ENCODE measurements at regions not wholly inside any gene's neighbourhood (a gene's known extent, or its start where the extent isn't known, plus 50 kb on each side); places are given as distances from the start of the nearest gene placed in this dataset.

GRCh38 chr12:59084511-59085375 lies 164.4 kb upstream of the LRIG3 start:
- no TSS peak for BruUV-seq (replicated peaks)
- H3K4me3 ChIP-seq (ENCODE audit: insufficient read depth, low read depth, low read length), result no peak overlapping the region
- ChIA-PET POLR2A (ENCODE audit: unreplicated experiment) (interaction anchor here (0.5 to 0.6 kb wide), 2 partner anchors 197 to 525 kb away, joined by 3 to 6 read pairs; no protein-coding TSS in a partner anchor), CTCF (interaction anchor here (0.6 to 3.5 kb wide), 6 partner anchors 46 to 550 kb away, joined by 3 to 30 read pairs (median 6); partner anchors contain the start of gene LRIG3)
- dilution Hi-C loops (cut with HindIII; ENCODE audit: low sequenced_read_pairs, unreplicated experiment) (no loop called here), intact Hi-C loops (cut with micrococcal nuclease) (loop anchor here (5.0 to 10.0 kb wide), 2 partner anchors 320 to 667 kb away; no protein-coding TSS in a partner anchor), in situ Hi-C loops (cut with MboI; ENCODE audit: low sequenced_read_pairs) (loop anchor here (10.0 kb wide), 2 partner anchors 170 to 740 kb away; no protein-coding TSS in a partner anchor)
- H4K91ac ChIP-seq (ENCODE audit: insufficient read depth, low read depth, low read length), result peak overlapping the region; percentile 94
- H3K36me3 ChIP-seq (ENCODE audit: control insufficient read depth, insufficient read depth, low read length), result no peaks in the 10 kb centered on the region
- peak overlapping the region; percentile 40 for H2BK5ac ChIP-seq (ENCODE audit: low read depth, low read length, poor library complexity, severe bottlenecking)
- H3K56ac ChIP-seq (ENCODE audit: extremely low read depth, insufficient read depth, low read length), result peak overlapping the region; percentile 61; the same call in 1 of the 2 replicates
- peak overlapping the region; percentile 99; the same call in 1 of the 3 replicates for H2BK15ac ChIP-seq (ENCODE audit: low read depth, low read length)
- H2AK5ac ChIP-seq (ENCODE audit: low read depth, low read length), result peak overlapping the region; percentile 79; the same call in 1 of the 2 replicates
- no peaks in the 10 kb centered on the region for H3K27me3 ChIP-seq (ENCODE audit: control insufficient read depth, insufficient read depth, low read length)
- H3K79me1 ChIP-seq (ENCODE audit: low read depth in 1 of 2, low read length in 2 of 2), result no peaks in the 10 kb centered on the region
- peak overlapping the region; percentile 96 for H3K14ac ChIP-seq (replicated peaks; ENCODE audit: low read depth, low read length)
- H3K4ac ChIP-seq (ENCODE audit: low read depth, low read length), result peak overlapping the region; percentile 91
- H3K9ac ChIP-seq (ENCODE audit: low read depth, low read length), result peak overlapping the region; percentile 31
- peak overlapping the region; percentile 90 to 97 for H4K8ac ChIP-seq (ENCODE audit: low read depth in 2 of 2, low read length in 2 of 2)
- peak overlapping the region; percentile 68 for H4K5ac ChIP-seq (ENCODE audit: low read depth, low read length)
- DNase-seq (peak; percentile 65), ATAC-seq (ENCODE audit: low read depth) (peak; percentile 53)
- no peaks in the 10 kb centered on the region for H3K9me1 ChIP-seq (ENCODE audit: insufficient read depth, low read length)
- H3K23ac ChIP-seq (ENCODE audit: low read depth, low read length), result peak overlapping the region; percentile 63
- peak overlapping the region; percentile 68; the same call in 1 of the 2 replicates for H3K27ac ChIP-seq (ENCODE audit: insufficient read depth, low read length)
- peak overlapping the region; percentile 95 for H2AFZ ChIP-seq (replicated peaks; ENCODE audit: low read length, poor library complexity)
- peak overlapping the region; percentile 22 for H3K4me2 ChIP-seq (ENCODE audit: low read depth, low read length)
- H2AK9ac ChIP-seq (replicated peaks; ENCODE audit: low read depth, low read length, poor library complexity), result peak overlapping the region; percentile 89
- WGBS, 2 experiments (ENCODE audit: extremely low coverage in 2 of 2, insufficient read length in 1 of 2), result 0% methylated on average over 1 of the region's 12 CpGs; no CpG with 5 or more reads in 1 of the 2 experiments
- peak overlapping the region; percentile 96 for H2BK120ac ChIP-seq (ENCODE audit: low read depth, low read length)
- H2BK20ac ChIP-seq (ENCODE audit: low read depth, low read length), result peak overlapping the region; percentile 92
- H4K20me1 ChIP-seq (ENCODE audit: insufficient read depth, low read length), result no peaks in the 10 kb centered on the region
- H3K18ac ChIP-seq (ENCODE audit: low read depth, low read length), result peak overlapping the region; percentile 66
- H3K9me3 ChIP-seq (ENCODE audit: control insufficient read depth, insufficient read depth, low read length), result no peaks in the 10 kb centered on the region
- H3K4me1 ChIP-seq (ENCODE audit: control insufficient read depth, insufficient read depth, low read length), result peaks cover 13% of the 10 kb centered on the region
- TF ChIP-seq SMC3 (IDR thresholded peaks at IDR 0.05; ENCODE audit: low read depth, low read length) (no peak), FOS (IDR thresholded peaks at IDR 0.05; ENCODE audit: low read depth, low read length) (no peak), CHD1 (IDR thresholded peaks at IDR 0.05; ENCODE audit: low read depth, low read length) (no peak), ELK1 (IDR thresholded peaks at IDR 0.05; ENCODE audit: borderline replicate concordance, low read depth, low read length) (no peak), RFX5 (IDR thresholded peaks at IDR 0.05; ENCODE audit: low read depth, low read length) (no peak), MAFK (IDR thresholded peaks at IDR 0.05; ENCODE audit: low read depth, low read length) (no peak), USF2 (IDR thresholded peaks at IDR 0.05; ENCODE audit: low read depth, low read length) (no peak), CEBPB (IDR thresholded peaks at IDR 0.05; ENCODE audit: low read depth, low read length) (no peak), POLR2A (IDR thresholded peaks at IDR 0.05; ENCODE audit: low read depth, low read length) (no peak), MAZ (IDR thresholded peaks at IDR 0.05; ENCODE audit: borderline replicate concordance, low read depth, low read length) (no peak), MXI1 (IDR thresholded peaks at IDR 0.05; ENCODE audit: borderline replicate concordance, low read depth, low read length) (no peak), RCOR1 (IDR thresholded peaks at IDR 0.05; ENCODE audit: insufficient replicate concordance, low read length) (no peak), BHLHE40 (IDR thresholded peaks at IDR 0.05; ENCODE audit: low read depth, low read length) (no peak), RAD21 (IDR thresholded peaks at IDR 0.05; ENCODE audit: low read length) (no peak), NFE2L2 (IDR thresholded peaks at IDR 0.05; ENCODE audit: low read depth, low read length) (no peak)

Data from IMR-90 (cell line).